GM23338 (cell line): ENCODE measurements at regions not wholly inside any gene's neighbourhood (a gene's known extent, or its start where the extent isn't known, plus 50 kb on each side); places are given as distances from the start of the nearest gene placed in this dataset.

Experiments
- ATAC-seq: fragments of 200-7000 bp; cut with Tn5 transposase; 3 replicates; pipeline ENCODE4 v1.9.1; 2020
- DNase-seq: peaks from one replicate; pipeline ENCODE4 v3.0.0-alpha.2; 2015; ENCODE audit warnings: low spot score
- H2AFZ ChIP-seq: fragments of 200-600 bp; sonication (generic); 2 replicates; pipeline ENCODE4 v1.8.0; 2016; ENCODE audit warnings: antibody characterized with exemption, mild to moderate bottlenecking, moderate library complexity
- H3F3A ChIP-seq: fragments of 200-600 bp; sonication (generic); replicated peaks from 2 replicates; pipeline ENCODE4 v1.8.0; 2017; ENCODE audit warnings: antibody characterized with exemption, mixed run types, low read depth
- H3K27ac ChIP-seq: fragments of 200-600 bp; sonication (generic); 2 replicates; pipeline ENCODE4 v1.6.1; 2016; ENCODE audit warnings: low read depth
- H3K27me3 ChIP-seq: fragments of 200-600 bp; sonication (generic); 2 replicates; pipeline ENCODE4 v1.8.0; 2016; ENCODE audit warnings: mild to moderate bottlenecking, mixed run types, moderate library complexity; ENCODE audit not compliant: insufficient read depth
- H3K36me3 ChIP-seq: fragments of 200-600 bp; sonication (generic); 2 replicates; pipeline ENCODE4 v1.8.0; 2016; ENCODE audit warnings: mild to moderate bottlenecking; ENCODE audit not compliant: insufficient read depth
- H3K4me1 ChIP-seq: fragments of 200-600 bp; sonication (generic); 2 replicates; pipeline ENCODE4 v1.8.0; 2016; ENCODE audit warnings: mild to moderate bottlenecking, moderate library complexity; ENCODE audit not compliant: insufficient read depth
- H3K4me2 ChIP-seq: fragments of 200-600 bp; sonication (generic); 2 replicates; pipeline ENCODE4 v1.7.1; 2017; ENCODE audit warnings: mixed run types
- H3K4me3 ChIP-seq: fragments of 200-600 bp; sonication (generic); 2 replicates; pipeline ENCODE4 v1.6.1; 2016; ENCODE audit warnings: mixed run types
- H3K79me2 ChIP-seq: fragments of 200-600 bp; sonication (generic); replicated peaks from 2 replicates; pipeline ENCODE4 v1.8.0; 2017; ENCODE audit warnings: mild to moderate bottlenecking; ENCODE audit not compliant: insufficient read depth
- H3K9me2 ChIP-seq: fragments of 200-600 bp; sonication (generic); 2 replicates; pipeline ENCODE4 v1.8.0; 2017; ENCODE audit not compliant: insufficient read depth
- H4K20me1 ChIP-seq: fragments of 200-600 bp; sonication (generic); replicated peaks from 2 replicates; pipeline ENCODE4 v1.8.0; 2017; ENCODE audit warnings: mild to moderate bottlenecking; ENCODE audit not compliant: insufficient read depth
- H3K27ac Mint-ChIP-seq: 2 replicates; pipeline ENCODE4 v1.8.0; 2020; ENCODE audit warnings: inconsistent platforms, mild to moderate bottlenecking, moderate library complexity, mixed read lengths
- H3K27me3 Mint-ChIP-seq: 3 replicates; pipeline ENCODE4 v1.8.0; 2022; ENCODE audit warnings: low read depth, mild to moderate bottlenecking, moderate library complexity, mixed read lengths, inconsistent platforms; ENCODE audit not compliant: insufficient read depth, poor library complexity
- H3K36me3 Mint-ChIP-seq: 3 replicates; pipeline ENCODE4 v1.8.0; 2021; ENCODE audit warnings: low read depth, mild to moderate bottlenecking, inconsistent platforms, moderate library complexity, mixed read lengths
- H3K4me1 Mint-ChIP-seq: 3 replicates; pipeline ENCODE4 v1.8.0; 2020; ENCODE audit warnings: mild to moderate bottlenecking, inconsistent platforms, mixed read lengths
- H3K4me3 Mint-ChIP-seq: 3 replicates; pipeline ENCODE4 v1.8.0; 2021; ENCODE audit warnings: moderate library complexity, mild to moderate bottlenecking, inconsistent platforms, mixed read lengths
- H3K9me3 Mint-ChIP-seq: 3 replicates; pipeline ENCODE4 v1.8.0; 2020; ENCODE audit warnings: moderate library complexity, mild to moderate bottlenecking, inconsistent platforms, mixed read lengths
- CREB1 ChIP-seq: fragments of 250-450 bp; sonication (Bioruptor Pico); IDR thresholded peaks from 2 replicates; pipeline ENCODE4 v1.5.0; 2020; ENCODE audit warnings: low read depth, mild to moderate bottlenecking, moderate library complexity
- CTCF ChIP-seq, 2 experiments: fragments of 200-600 bp in 1 of 2; sonication (generic) in 1 of 2; conservative IDR thresholded peaks; 2 replicates each; pipeline versions ENCODE4 v1.5.1 to v1.6.1; 2016 to 2017; ENCODE audit warnings: antibody characterized with exemption in 2 of 2, low read depth in 2 of 2, mild to moderate bottlenecking in 2 of 2, moderate library complexity in 1 of 2
- EZH2 ChIP-seq: fragments of 200-600 bp; sonication (generic); IDR thresholded peaks from one replicate; pipeline ENCODE4 v1.8.0; 2017; ENCODE audit warnings: antibody characterized with exemption, mild to moderate bottlenecking, low read depth; ENCODE audit not compliant: unreplicated experiment
- EZH2phosphoT487 ChIP-seq: fragments of 200-600 bp; sonication (generic); IDR thresholded peaks from one replicate; pipeline ENCODE4 v1.8.1; 2018; ENCODE audit warnings: antibody characterized with exemption; ENCODE audit not compliant: unreplicated experiment
- JUNB ChIP-seq: IDR thresholded peaks from one replicate; pipeline ENCODE4 v1.6.1; 2016; ENCODE audit warnings: antibody characterized with exemption; ENCODE audit not compliant: unreplicated experiment
- NANOG ChIP-seq: IDR thresholded peaks from 2 replicates; pipeline ENCODE4 v1.6.1; 2016; ENCODE audit warnings: antibody characterized with exemption, borderline replicate concordance
- POLR2AphosphoS5 ChIP-seq: IDR thresholded peaks from 2 replicates; pipeline ENCODE4 v1.6.1; 2016; ENCODE audit warnings: antibody characterized with exemption, low read depth
- REST ChIP-seq: IDR thresholded peaks from one replicate; pipeline ENCODE4 v1.6.1; 2018; ENCODE audit warnings: antibody characterized with exemption; ENCODE audit not compliant: unreplicated experiment
- STAT1 ChIP-seq: IDR thresholded peaks from one replicate; pipeline ENCODE4 v1.6.1; 2016; ENCODE audit warnings: antibody characterized with exemption; ENCODE audit not compliant: unreplicated experiment
- ZNF114 ChIP-seq: fragments of 250-450 bp; sonication (Bioruptor Pico); IDR thresholded peaks from 2 replicates; pipeline ENCODE4 v1.5.0; 2020; ENCODE audit warnings: mild to moderate bottlenecking, moderate library complexity
- ZNF331 ChIP-seq: fragments of 250-450 bp; sonication (Bioruptor Pico); IDR thresholded peaks from 2 replicates; pipeline ENCODE4 v1.5.0; 2020; ENCODE audit warnings: low read depth, mild to moderate bottlenecking, moderate library complexity
- ZNF462 ChIP-seq: fragments of 250-450 bp; sonication (Bioruptor Pico); IDR thresholded peaks from 2 replicates; pipeline ENCODE4 v1.5.0; 2020; ENCODE audit warnings: mild to moderate bottlenecking, moderate library complexity

GRCh38 chr9:107070586-107070985, 207.6 kb downstream of the ZNF462 start:
- no peaks in the 10 kb centered on the region for H3K36me3 Mint-ChIP-seq
- Histone ChIP-seq H3K4me3 (no peak overlapping the region), H3F3A (no peaks in the 10 kb centered on the region), H3K4me1 (no peaks in the 10 kb centered on the region), H2AFZ (no peak overlapping the region), H3K27ac (no peak overlapping the region), H3K9me2 (no peaks in the 10 kb centered on the region), H3K4me2 (no peak overlapping the region), H4K20me1 (no peaks in the 10 kb centered on the region), H3K27me3 (no peaks in the 10 kb centered on the region), H3K36me3 (no peaks in the 10 kb centered on the region), H3K79me2 (no peaks in the 10 kb centered on the region)
- no peaks in the 10 kb centered on the region for H3K9me3 Mint-ChIP-seq
- no peak for DNase-seq
- no peak overlapping the region; the same call in 1 of the 2 replicates for H3K27ac Mint-ChIP-seq
- no peak for ATAC-seq
- no peak overlapping the region for H3K4me3 Mint-ChIP-seq
- TF ChIP-seq POLR2AphosphoS5, result no peak
- TF ChIP-seq JUNB, result no peak
- no peak for TF ChIP-seq CREB1 (CRISPR knock-in tag)
- no peak for TF ChIP-seq EZH2
- TF ChIP-seq ZNF331 (CRISPR knock-in tag), result no peak
- TF ChIP-seq ZNF114 (CRISPR knock-in tag), result no peak
- no peak for TF ChIP-seq NANOG
- TF ChIP-seq EZH2phosphoT487, result no peak
- TF ChIP-seq ZNF462 (CRISPR knock-in tag), result no peak
- TF ChIP-seq CTCF (conservative IDR thresholded peaks at IDR 0.05; ENCODE audit: low read depth in 2 of 2), result no peak
- TF ChIP-seq STAT1, result no peak
- no peak for TF ChIP-seq REST
- H3K27me3 Mint-ChIP-seq, result peaks cover 5% of the 10 kb centered on the region
- peaks cover 3% of the 10 kb centered on the region; the same call in 1 of the 3 replicates for H3K4me1 Mint-ChIP-seq
